Stimulated activated CD4-positive, alpha-beta T cell treated with anti-CD3 and anti-CD28 coated beads, Interleukin-1b, Interleukin-23, amount 100 ng/mL, for 48 hours (primary cell): ENCODE measurements at regions not wholly inside any gene's neighbourhood (a gene's known extent, or its start where the extent isn't known, plus 50 kb on each side); places are given as distances from the start of the nearest gene placed in this dataset.
"Not testable (repeated sequence)": the region's sequence is repeated elsewhere in the genome, so short reads cannot be mapped to it uniquely, and the experiment has no call there.

Source experiments
- DNase-seq: peaks from one replicate; pipeline ENCODE4 v3.0.0-alpha.2; 2020

- DNase-seq = no peak
Observed at GRCh38 chr9:117649126-117649525, 55.1 kb upstream of the TLR4 start.

GRCh38 chr9:117644932-117645636 is 59.1 kb upstream of the TLR4 start:
- no peak for DNase-seq

GRCh38 chr9:117644133-117644931 is 59.9 kb upstream of the TLR4 start:
- peak; percentile 52 for DNase-seq

GRCh38 chr9:117643288-117643654 is 60.9 kb upstream of the TLR4 start:
- no peak for DNase-seq

GRCh38 chr9:117642571-117643287 is 61.5 kb upstream of the TLR4 start:
- not testable (repeated sequence) for DNase-seq

- DNase-seq = no peak
Observed at GRCh38 chr9:117636681-117637080, 67.5 kb upstream of the TLR4 start.

- DNase-seq = no peak
Observed at GRCh38 chr9:117625154-117625553, 79.0 kb upstream of the TLR4 start.

GRCh38 chr9:117624106-117624505 is 80.1 kb upstream of the TLR4 start:
- DNase-seq = no peak

GRCh38 chr9:117622347-117622746 is 81.9 kb upstream of the TLR4 start:
- DNase-seq = no peak

- DNase-seq = no peak
Observed at GRCh38 chr9:117616431-117616831, 87.8 kb upstream of the TLR4 start.

GRCh38 chr9:117612317-117612716 is 91.9 kb upstream of the TLR4 start:
- DNase-seq = no peak

GRCh38 chr9:117597977-117598376 is 106.2 kb upstream of the TLR4 start:
- DNase-seq = no peak

- DNase-seq = no peak
Observed at GRCh38 chr9:117596678-117597077, 107.5 kb upstream of the TLR4 start.

- DNase-seq = no peak
Observed at GRCh38 chr9:117595650-117596049, 108.6 kb upstream of the TLR4 start.

- DNase-seq = no peak
Observed at GRCh38 chr9:117587263-117587662, 116.9 kb upstream of the TLR4 start.

GRCh38 chr9:117574099-117574498 is 130.1 kb upstream of the TLR4 start:
- DNase-seq = no peak

GRCh38 chr9:117564839-117565238 is 139.4 kb upstream of the TLR4 start:
- no peak for DNase-seq

- DNase-seq = no peak
Observed at GRCh38 chr9:117561761-117562160, 142.4 kb upstream of the TLR4 start.

- DNase-seq = peak; percentile 38
Observed at GRCh38 chr9:117555964-117556629, 141.2 kb upstream of the ASTN2 start.

- DNase-seq = no peak
Observed at GRCh38 chr9:117552811-117553210, 138.0 kb upstream of the ASTN2 start.

- no peak for DNase-seq
Observed at GRCh38 chr9:117551171-117551570, 136.3 kb upstream of the ASTN2 start.

- no peak for DNase-seq
Observed at GRCh38 chr9:117549444-117549843, 134.6 kb upstream of the ASTN2 start.

GRCh38 chr9:117548556-117548955 is 133.7 kb upstream of the ASTN2 start:
- no peak for DNase-seq
